ENCODE measurements at regions not wholly inside any gene's neighbourhood (a gene's known extent, or its start where the extent isn't known, plus 50 kb on each side); places are given as distances from the start of the nearest gene placed in this dataset.

GRCh38 chr1:29725262-29725661, 488.9 kb downstream of the PTPRU start:
- peaks cover 0 to 17% (median 14%) of the 10 kb centered on the region in 3 donors for H3K9me3 ChIP-seq
- H3K27me3 ChIP-seq: peaks cover 0 to 22% of the 10 kb centered on the region in 2 donors
- TF ChIP-seq CTCF (IDR thresholded peaks at IDR 0.05): no peak
- no peak overlapping the region for H3K4me3 ChIP-seq
- H3K4me1 ChIP-seq: no peaks in the 10 kb centered on the region
- DNase-seq: no peak
- no peak overlapping the region for H3K27ac ChIP-seq
- no peaks in the 10 kb centered on the region for H3K36me3 ChIP-seq
- intact Hi-C loops (cut with DNase I; ENCODE audit: low total_unique reads): no loop called here

- intact Hi-C loops (cut with DNase I; ENCODE audit: low total_unique reads): no loop called here
- Histone ChIP-seq H3K4me3 (no peak overlapping the region), H3K27me3 (peaks cover 0 to 22% of the 10 kb centered on the region in 2 donors), H3K4me1 (no peaks in the 10 kb centered on the region), H3K36me3 (no peaks in the 10 kb centered on the region), H3K9me3 (peaks cover 0 to 22% (median 14%) of the 10 kb centered on the region in 3 donors), H3K27ac (no peak overlapping the region)
- DNase-seq: no peak
- no peak for TF ChIP-seq CTCF (IDR thresholded peaks at IDR 0.05)
Measured at GRCh38 chr1:29722598-29722997, 486.3 kb downstream of the PTPRU start.

- no peaks in the 10 kb centered on the region for H3K36me3 ChIP-seq
- no peak overlapping the region for H3K27ac ChIP-seq
- no peak for DNase-seq
- no peak for TF ChIP-seq CTCF (IDR thresholded peaks at IDR 0.05)
- H3K4me1 ChIP-seq: no peaks in the 10 kb centered on the region
- H3K9me3 ChIP-seq: peaks cover 0 to 22% (median 20%) of the 10 kb centered on the region in 3 donors
- H3K4me3 ChIP-seq: no peak overlapping the region
- peaks cover 0 to 8% of the 10 kb centered on the region in 2 donors for H3K27me3 ChIP-seq
- intact Hi-C loops (cut with DNase I; ENCODE audit: low total_unique reads): no loop called here
Measured at GRCh38 chr1:29719253-29719652, 482.9 kb downstream of the PTPRU start.

- intact Hi-C loops (cut with DNase I; ENCODE audit: low total_unique reads): no loop called here
Measured at GRCh38 chr1:29718791-29719190, 482.5 kb downstream of the PTPRU start.

GRCh38 chr1:29716306-29716705, 480.0 kb downstream of the PTPRU start:
- H3K36me3 ChIP-seq: no peaks in the 10 kb centered on the region
- TF ChIP-seq CTCF (IDR thresholded peaks at IDR 0.05): no peak
- no peak overlapping the region for H3K4me3 ChIP-seq
- H3K27ac ChIP-seq: no peak overlapping the region
- H3K9me3 ChIP-seq: peaks cover 0 to 10% (median 7%) of the 10 kb centered on the region in 3 donors
- H3K4me1 ChIP-seq: no peaks in the 10 kb centered on the region
- peaks cover 0 to 4% of the 10 kb centered on the region in 2 donors for H3K27me3 ChIP-seq
- no peak for DNase-seq
- intact Hi-C loops (cut with DNase I; ENCODE audit: low total_unique reads): no loop called here

More at GRCh38 chr1:29718791-29719190, 482.5 kb downstream of the PTPRU start:
- Histone ChIP-seq H3K4me3 (no peak overlapping the region), H3K9me3 (peaks cover 0 to 22% (median 20%) of the 10 kb centered on the region in 3 donors), H3K4me1 (no peaks in the 10 kb centered on the region), H3K27me3 (peaks cover 0 to 8% of the 10 kb centered on the region in 2 donors), H3K36me3 (no peaks in the 10 kb centered on the region), H3K27ac (no peak overlapping the region)
- no peak for TF ChIP-seq CTCF (IDR thresholded peaks at IDR 0.05)
- DNase-seq: no peak

- H3K4me3 ChIP-seq: no peak overlapping the region
- peaks cover 0 to 17% (median 12%) of the 10 kb centered on the region in 4 donors for H3K4me1 ChIP-seq
- H3K27me3 ChIP-seq: no peaks in the 10 kb centered on the region
- no peak for TF ChIP-seq CTCF (IDR thresholded peaks at IDR 0.05)
- intact Hi-C loops (cut with DNase I; ENCODE audit: low total_unique reads): no loop called here
- no peaks in the 10 kb centered on the region for H3K36me3 ChIP-seq
- no peak for DNase-seq
- H3K9me3 ChIP-seq: peaks cover 0 to 7% (median 0%) of the 10 kb centered on the region in 3 donors
- no peak overlapping the region for H3K27ac ChIP-seq
Measured at GRCh38 chr1:29713857-29714256, 477.5 kb downstream of the PTPRU start.

Data from tibial artery (tissue), 4 donors.